ENCODE measurements at regions not wholly inside any gene's neighbourhood (a gene's known extent, or its start where the extent isn't known, plus 50 kb on each side); places are given as distances from the start of the nearest gene placed in this dataset.

DNA sequence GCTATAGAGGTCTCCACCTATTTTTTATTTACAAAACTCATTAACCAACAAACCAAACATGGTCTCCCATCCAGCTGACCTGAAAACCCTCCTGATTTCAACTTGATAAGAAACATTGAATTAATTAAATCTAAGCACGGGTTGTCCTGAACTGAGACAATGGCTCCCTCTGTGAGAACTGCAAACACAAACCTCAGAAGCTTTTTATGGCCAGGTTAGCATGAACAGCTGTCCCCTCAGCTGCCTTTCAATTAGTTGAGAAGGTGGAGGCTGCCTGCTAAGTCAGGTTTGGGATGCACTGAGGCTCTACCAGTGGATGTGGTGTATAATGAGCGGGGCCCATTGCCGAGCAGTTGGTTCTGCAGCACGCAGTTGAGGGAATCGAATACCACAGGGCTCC, 258.5 kb upstream of the DDX18 start:
- TF ChIP-seq, protein P1, sequence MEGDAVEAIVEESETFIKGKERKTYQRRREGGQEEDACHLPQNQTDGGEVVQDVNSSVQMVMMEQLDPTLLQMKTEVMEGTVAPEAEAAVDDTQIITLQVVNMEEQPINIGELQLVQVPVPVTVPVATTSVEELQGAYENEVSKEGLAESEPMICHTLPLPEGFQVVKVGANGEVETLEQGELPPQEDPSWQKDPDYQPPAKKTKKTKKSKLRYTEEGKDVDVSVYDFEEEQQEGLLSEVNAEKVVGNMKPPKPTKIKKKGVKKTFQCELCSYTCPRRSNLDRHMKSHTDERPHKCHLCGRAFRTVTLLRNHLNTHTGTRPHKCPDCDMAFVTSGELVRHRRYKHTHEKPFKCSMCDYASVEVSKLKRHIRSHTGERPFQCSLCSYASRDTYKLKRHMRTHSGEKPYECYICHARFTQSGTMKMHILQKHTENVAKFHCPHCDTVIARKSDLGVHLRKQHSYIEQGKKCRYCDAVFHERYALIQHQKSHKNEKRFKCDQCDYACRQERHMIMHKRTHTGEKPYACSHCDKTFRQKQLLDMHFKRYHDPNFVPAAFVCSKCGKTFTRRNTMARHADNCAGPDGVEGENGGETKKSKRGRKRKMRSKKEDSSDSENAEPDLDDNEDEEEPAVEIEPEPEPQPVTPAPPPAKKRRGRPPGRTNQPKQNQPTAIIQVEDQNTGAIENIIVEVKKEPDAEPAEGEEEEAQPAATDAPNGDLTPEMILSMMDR (IDR thresholded peaks at IDR 0.05; ENCODE audit: low read depth, low read length), result no peak
- no peak overlapping the region for H3K4me3 ChIP-seq (replicated peaks in 1 of 2; ENCODE audit: low read depth in 2 of 2, low read length in 2 of 2)
- DNase-seq (ENCODE audit: low read depth in 2 of 2), result no peak

DNA sequence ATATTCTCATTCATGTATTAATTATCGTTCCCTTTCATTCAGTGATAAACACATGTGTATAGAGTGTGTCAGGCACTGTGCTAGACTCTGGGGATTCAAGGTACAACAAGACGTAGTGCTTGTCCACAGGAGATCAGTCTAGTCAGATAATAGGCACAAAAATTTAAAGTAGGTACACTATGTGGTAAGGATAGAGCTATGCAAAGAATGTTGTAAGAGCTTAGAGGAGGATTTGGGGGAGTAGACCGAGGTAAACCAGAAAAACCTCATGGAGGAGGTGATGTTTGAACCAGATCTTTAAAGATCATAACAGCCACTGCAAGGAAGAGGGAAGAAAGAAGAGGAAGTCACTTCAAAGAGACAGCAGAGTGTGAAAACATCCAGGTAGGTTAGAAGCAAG, 256.9 kb upstream of the DDX18 start:
- H3K4me3 ChIP-seq (replicated peaks in 1 of 2; ENCODE audit: low read depth in 2 of 2, low read length in 2 of 2), result no peak overlapping the region
- DNase-seq (ENCODE audit: low read depth in 2 of 2), result no peak
- TF ChIP-seq, protein P1 (IDR thresholded peaks at IDR 0.05; ENCODE audit: low read depth, low read length), result no peak

DNA sequence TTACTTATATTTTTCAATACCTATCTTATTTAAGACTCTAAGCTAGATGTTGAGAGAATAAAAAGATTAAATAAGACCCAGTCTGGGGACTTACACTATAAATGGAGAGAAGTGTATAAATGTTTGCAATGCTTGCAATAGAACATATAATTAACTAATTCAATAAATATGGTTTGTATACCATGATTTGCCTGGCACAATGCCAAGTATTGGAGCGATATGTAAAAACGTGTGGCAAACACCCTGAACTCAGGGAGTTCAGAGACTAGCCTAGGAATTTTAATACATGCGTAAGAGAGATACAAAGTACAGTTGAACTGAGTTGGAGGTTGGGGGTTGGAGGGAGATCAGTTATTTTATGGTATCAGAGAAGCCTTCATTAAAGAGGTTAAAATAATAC, 251.8 kb upstream of the DDX18 start:
- no peak overlapping the region for H3K4me3 ChIP-seq (replicated peaks in 1 of 2; ENCODE audit: low read depth in 2 of 2, low read length in 2 of 2)
- TF ChIP-seq, protein P1 (IDR thresholded peaks at IDR 0.05; ENCODE audit: low read depth, low read length), result no peak
- no peak for DNase-seq (ENCODE audit: low read depth in 2 of 2)

DNA sequence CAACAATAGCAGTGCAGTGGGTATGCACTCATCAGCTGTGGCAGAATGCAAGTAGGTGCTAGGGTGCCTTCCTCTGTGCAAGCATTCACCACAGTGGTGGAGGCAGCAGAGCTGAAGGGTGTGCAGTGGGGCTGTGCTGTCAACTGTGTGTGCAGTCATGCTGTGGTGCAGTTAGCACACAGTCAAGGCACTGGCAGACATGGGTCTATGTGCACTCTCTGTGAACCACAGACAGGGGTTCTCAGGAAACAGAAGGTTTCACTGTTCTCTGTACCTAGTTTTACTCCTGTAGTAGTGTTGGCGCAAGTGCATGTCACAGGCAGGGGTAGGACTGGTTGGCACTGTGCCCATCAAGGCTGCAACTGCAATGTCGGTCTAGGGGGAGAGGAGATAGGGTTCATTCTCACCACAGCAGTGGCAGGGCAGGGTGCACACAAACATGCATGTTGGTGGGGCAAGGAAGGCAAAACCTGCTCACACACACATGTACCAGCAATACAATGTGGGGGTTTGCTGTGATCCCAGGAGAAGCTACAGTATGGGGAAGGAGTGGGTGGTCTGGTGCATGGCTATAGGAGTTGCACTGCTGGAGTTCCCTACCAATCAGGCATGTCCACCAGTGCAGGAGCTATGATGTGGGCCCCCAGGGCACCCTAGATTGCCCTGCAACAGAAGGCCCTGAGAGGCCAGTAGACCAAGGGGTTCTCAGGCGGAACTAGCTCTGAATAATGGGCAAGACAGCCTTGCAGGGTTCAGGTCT, 242.7 kb upstream of the DDX18 start:
- no peak for DNase-seq (ENCODE audit: low read depth in 2 of 2)
- H3K4me3 ChIP-seq (replicated peaks in 1 of 2; ENCODE audit: low read depth in 2 of 2, low read length in 2 of 2), result no peak overlapping the region
- TF ChIP-seq, protein P1 (IDR thresholded peaks at IDR 0.05; ENCODE audit: low read depth, low read length), result no peak

DNA sequence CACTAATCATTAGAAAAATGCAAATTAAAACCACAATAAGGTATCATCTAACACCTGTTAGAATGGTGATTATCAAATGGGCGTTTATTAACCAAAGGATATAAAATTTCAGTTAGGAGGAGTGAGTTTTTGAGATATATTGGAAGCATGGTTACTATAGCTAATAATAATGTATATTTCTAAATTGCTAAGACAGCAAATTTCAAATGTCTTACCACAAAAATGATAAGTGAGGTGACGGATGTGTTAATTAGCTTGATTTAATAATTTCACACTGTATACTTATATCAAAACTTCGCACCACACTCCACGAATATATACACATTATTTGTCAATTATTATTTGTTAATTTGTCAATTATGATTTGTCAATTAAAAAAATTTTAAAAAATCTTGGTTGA, 227.2 kb upstream of the DDX18 start:
- no peak overlapping the region for H3K4me3 ChIP-seq (replicated peaks in 1 of 2; ENCODE audit: low read depth in 2 of 2, low read length in 2 of 2)
- TF ChIP-seq, protein P1 (IDR thresholded peaks at IDR 0.05; ENCODE audit: low read depth, low read length), result no peak
- no peak for DNase-seq (ENCODE audit: low read depth in 2 of 2)

DNA sequence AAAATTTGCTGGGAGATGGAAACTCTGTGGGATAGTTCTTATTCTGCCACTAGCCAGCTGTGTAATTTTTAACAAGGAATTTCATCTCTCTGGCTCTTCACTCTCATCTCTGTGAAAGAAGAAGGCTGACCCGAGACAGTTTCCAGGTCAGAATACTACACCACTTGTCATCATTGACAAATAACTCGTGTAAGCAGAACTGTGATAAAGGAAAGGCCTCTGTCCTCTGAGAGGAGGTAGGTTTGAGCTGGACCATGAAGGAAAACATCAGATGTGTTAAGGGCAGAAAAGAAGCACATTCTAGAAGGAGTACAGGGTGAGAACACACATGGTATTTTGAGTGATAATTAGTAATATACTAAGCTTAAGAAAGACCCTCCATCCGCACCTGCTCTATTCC, 211.4 kb upstream of the DDX18 start:
- DNase-seq (ENCODE audit: low read depth in 2 of 2), result no peak
- H3K4me3 ChIP-seq (replicated peaks in 1 of 2; ENCODE audit: low read depth in 2 of 2, low read length in 2 of 2), result no peak overlapping the region
- TF ChIP-seq, protein P1 (IDR thresholded peaks at IDR 0.05; ENCODE audit: low read depth, low read length), result no peak

DNA sequence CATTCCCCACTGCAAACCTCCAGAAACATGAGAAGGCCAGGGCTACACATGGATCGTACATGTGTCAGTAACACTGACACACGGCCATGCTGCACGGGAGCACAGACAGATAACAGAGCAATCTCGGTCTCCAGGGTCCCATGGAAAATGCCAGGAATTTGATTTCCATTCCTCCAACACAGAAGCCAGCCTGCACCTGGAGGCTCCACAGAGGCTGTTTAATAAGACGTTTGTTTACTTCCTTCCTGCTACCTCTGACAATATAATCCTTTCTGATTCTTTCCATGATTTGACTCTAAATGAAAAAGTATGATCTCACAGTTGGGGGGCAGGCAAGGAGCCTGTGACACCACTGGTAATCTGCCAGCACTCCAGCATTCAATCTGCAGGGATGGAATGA, 210.9 kb upstream of the DDX18 start:
- TF ChIP-seq, protein P1 (IDR thresholded peaks at IDR 0.05; ENCODE audit: low read depth, low read length), result no peak
- no peak for DNase-seq (ENCODE audit: low read depth in 2 of 2)
- no peak overlapping the region for H3K4me3 ChIP-seq (replicated peaks in 1 of 2; ENCODE audit: low read depth in 2 of 2, low read length in 2 of 2)

Measured in cardiac fibroblast (primary cell).